Tibial artery (tissue), 4 donors: ENCODE measurements at regions not wholly inside any gene's neighbourhood (a gene's known extent, or its start where the extent isn't known, plus 50 kb on each side); places are given as distances from the start of the nearest gene placed in this dataset.

Experiments
- DNase-seq, 2 donors: peaks; one replicate each; pipeline ENCODE4 v3.0.0-alpha.2; 2019
- H3K27ac ChIP-seq, 2 donors: fragments of 200-600 bp; sonication (generic) in 1 of 2; 1 replicate in 1 of 2; 2 replicates in 1 of 2; pipeline ENCODE4 v1.5.1; 2018 to 2019; ENCODE audit warnings: mild to moderate bottlenecking in 1 of 2
- H3K27me3 ChIP-seq, 2 donors: fragments of 200-600 bp; sonication (generic) in 1 of 2; one replicate each; pipeline versions ENCODE4 v1.5.1 to v1.6.0; 2016 to 2019
- H3K36me3 ChIP-seq, 3 donors: fragments of 200-600 bp; sonication (generic) in 2 of 3; one replicate each; pipeline ENCODE4 v1.5.1; 2016 to 2019; ENCODE audit warnings: mild to moderate bottlenecking in 2 of 3
- H3K4me1 ChIP-seq, 4 donors: fragments of 200-600 bp; sonication (generic) in 2 of 4; 1 replicate in 3 of 4; 2 replicates in 1 of 4; pipeline ENCODE4 v1.5.1; 2016 to 2019
- H3K4me3 ChIP-seq, 2 donors: fragments of 200-600 bp; sonication (generic) in 1 of 2; 1 replicate in 1 of 2; 2 replicates in 1 of 2; pipeline ENCODE4 v1.5.1; 2018 to 2019; ENCODE audit warnings: mild to moderate bottlenecking in 2 of 2
- H3K9me3 ChIP-seq, 3 donors: fragments of 200-600 bp; sonication (generic) in 1 of 3; one replicate each; pipeline ENCODE4 v1.5.1; 2016 to 2019
- intact Hi-C: fragments of 100-400 bp; cut with DNase I; formaldehyde crosslinking; loops from one replicate; pipeline ENCODE4 v1.15.0; 2023; ENCODE audit warnings: low total_unique reads
- TF ChIP-seq, protein P1 (sequence below), 2 experiments: fragments of 200-600 bp in 1 of 2; fragments of 450-650 bp in 1 of 2; IDR thresholded peaks; one replicate each; pipeline ENCODE4 v1.5.1; 2017 to 2019; ENCODE audit warnings: antibody characterized with exemption in 2 of 2, mild to moderate bottlenecking in 1 of 2, moderate library complexity in 1 of 2

DNA sequence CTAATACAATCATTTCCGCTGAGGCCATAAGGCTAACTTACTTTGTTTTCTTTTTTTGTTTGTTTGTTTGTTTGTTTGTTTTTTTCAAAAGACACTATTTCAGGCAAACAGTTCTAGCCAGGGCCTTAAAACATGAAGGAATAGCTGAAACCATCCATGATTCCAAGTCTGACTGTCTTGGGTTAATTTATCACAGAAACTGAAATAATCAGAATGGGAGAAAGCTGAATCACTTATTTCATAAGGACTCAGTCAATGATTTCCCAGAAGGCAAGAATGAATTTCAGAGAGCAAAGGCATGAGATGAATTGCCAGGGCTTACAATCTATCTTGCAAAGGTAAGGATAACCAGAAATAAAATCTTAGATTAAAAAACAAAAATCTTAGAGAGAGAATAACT, 1315.1 kb downstream of the SUCLG1 start:
- H3K36me3 ChIP-seq = no peaks in the 10 kb centered on the region
- TF ChIP-seq, protein P1, sequence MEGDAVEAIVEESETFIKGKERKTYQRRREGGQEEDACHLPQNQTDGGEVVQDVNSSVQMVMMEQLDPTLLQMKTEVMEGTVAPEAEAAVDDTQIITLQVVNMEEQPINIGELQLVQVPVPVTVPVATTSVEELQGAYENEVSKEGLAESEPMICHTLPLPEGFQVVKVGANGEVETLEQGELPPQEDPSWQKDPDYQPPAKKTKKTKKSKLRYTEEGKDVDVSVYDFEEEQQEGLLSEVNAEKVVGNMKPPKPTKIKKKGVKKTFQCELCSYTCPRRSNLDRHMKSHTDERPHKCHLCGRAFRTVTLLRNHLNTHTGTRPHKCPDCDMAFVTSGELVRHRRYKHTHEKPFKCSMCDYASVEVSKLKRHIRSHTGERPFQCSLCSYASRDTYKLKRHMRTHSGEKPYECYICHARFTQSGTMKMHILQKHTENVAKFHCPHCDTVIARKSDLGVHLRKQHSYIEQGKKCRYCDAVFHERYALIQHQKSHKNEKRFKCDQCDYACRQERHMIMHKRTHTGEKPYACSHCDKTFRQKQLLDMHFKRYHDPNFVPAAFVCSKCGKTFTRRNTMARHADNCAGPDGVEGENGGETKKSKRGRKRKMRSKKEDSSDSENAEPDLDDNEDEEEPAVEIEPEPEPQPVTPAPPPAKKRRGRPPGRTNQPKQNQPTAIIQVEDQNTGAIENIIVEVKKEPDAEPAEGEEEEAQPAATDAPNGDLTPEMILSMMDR (IDR thresholded peaks at IDR 0.05) = no peak
- intact Hi-C loops = no loop called here
- H3K9me3 ChIP-seq = no peaks in the 10 kb centered on the region
- H3K4me3 ChIP-seq = no peak overlapping the region
- no peaks in the 10 kb centered on the region for H3K27me3 ChIP-seq
- DNase-seq = no peak
- H3K27ac ChIP-seq = no peak overlapping the region
- no peaks in the 10 kb centered on the region for H3K4me1 ChIP-seq

DNA sequence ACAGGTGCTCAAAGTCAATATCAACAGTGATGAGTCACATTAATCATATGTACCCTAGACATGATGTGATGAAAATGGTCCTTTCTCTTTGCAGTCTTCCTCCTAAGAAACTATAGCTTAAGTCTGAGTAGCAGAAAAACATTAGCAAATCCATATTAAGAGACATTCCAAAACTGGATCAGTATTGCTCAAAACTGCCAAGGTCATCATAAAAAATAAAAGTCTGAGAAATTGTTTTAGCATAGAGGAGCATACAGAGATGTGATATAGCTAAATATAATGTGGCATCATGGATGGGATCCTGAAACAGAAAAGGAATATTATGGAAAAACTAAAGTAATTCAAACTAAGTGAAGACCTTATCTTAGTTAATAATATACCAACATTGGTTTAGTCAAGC, 1316.1 kb downstream of the SUCLG1 start:
- H3K36me3 ChIP-seq = no peaks in the 10 kb centered on the region
- TF ChIP-seq, protein P1 (IDR thresholded peaks at IDR 0.05) = no peak
- no peak overlapping the region for H3K27ac ChIP-seq
- DNase-seq = no peak
- no peaks in the 10 kb centered on the region for H3K27me3 ChIP-seq
- H3K9me3 ChIP-seq = no peaks in the 10 kb centered on the region
- intact Hi-C loops = no loop called here
- no peaks in the 10 kb centered on the region for H3K4me1 ChIP-seq
- no peak overlapping the region for H3K4me3 ChIP-seq

DNA sequence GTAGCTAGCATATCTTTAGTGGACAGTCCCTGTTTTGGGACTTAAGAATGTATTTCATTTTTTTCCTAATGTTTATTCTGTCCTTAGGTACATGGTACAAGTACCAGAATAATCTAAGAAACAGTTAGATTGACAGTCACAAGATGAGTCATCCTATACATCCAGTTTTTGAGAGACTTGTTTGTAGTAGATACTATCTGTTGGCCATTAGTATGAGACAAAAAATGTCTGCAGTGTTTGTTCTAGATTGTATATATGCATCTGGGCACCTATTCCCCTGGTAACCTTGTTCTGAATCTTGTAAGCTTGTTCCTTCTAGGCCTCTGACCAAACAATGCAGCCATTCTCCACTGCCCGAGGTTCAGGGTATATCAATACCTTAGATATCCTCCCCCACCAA, 1343.5 kb downstream of the SUCLG1 start:
- no peaks in the 10 kb centered on the region for H3K27me3 ChIP-seq
- no peaks in the 10 kb centered on the region for H3K36me3 ChIP-seq
- no peaks in the 10 kb centered on the region for H3K4me1 ChIP-seq
- H3K9me3 ChIP-seq = no peaks in the 10 kb centered on the region
- TF ChIP-seq, protein P1 (IDR thresholded peaks at IDR 0.05) = no peak
- intact Hi-C loops = no loop called here
- no peak overlapping the region for H3K27ac ChIP-seq
- no peak for DNase-seq
- H3K4me3 ChIP-seq = no peak overlapping the region

DNA sequence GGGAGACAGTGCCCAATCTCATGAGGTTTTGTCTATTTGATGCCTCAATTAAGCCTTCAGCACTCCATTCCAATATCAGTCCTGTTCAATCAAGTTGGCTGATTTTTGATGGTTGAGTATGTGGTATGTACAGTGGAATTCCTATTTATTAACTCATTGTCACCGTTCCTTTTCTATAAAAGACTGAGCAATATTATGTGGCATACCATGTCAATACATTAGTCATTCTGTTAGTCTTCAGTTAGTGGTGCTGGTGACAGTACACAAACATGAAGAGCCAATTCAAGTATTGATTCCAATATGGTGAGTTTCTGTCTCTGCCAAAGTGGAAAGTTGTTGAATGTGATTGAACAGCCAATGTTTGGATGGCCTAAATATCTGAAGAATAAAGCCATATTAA, 1343.9 kb downstream of the SUCLG1 start:
- H3K27me3 ChIP-seq = no peaks in the 10 kb centered on the region
- no peak for DNase-seq
- no peak overlapping the region for H3K27ac ChIP-seq
- TF ChIP-seq, protein P1 (IDR thresholded peaks at IDR 0.05) = no peak
- no peaks in the 10 kb centered on the region for H3K9me3 ChIP-seq
- H3K36me3 ChIP-seq = no peaks in the 10 kb centered on the region
- H3K4me3 ChIP-seq = no peak overlapping the region
- no peaks in the 10 kb centered on the region for H3K4me1 ChIP-seq
- intact Hi-C loops = no loop called here

DNA sequence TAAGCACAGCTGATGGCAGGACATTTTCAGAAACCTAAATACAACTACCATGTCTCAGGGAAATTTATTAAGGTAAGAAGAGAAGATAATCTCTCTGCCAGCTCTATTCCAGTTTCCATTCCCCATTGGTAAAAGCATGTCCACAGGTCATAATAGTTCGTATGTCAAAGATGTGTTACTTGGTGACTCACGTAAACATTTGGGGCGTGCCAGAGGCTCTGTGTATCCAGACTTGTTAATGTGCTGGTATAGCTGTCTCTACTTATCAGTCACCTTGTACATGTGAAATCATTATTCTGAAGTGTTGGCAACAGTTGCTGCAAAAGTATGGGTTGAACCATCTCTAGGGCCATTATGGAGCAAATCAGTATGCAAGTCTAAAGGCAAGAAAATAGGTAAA, 1345.1 kb downstream of the SUCLG1 start:
- Histone ChIP-seq H3K4me1 (no peaks in the 10 kb centered on the region), H3K27me3 (no peaks in the 10 kb centered on the region), H3K4me3 (no peak overlapping the region), H3K36me3 (no peaks in the 10 kb centered on the region), H3K27ac (no peak overlapping the region), H3K9me3 (no peaks in the 10 kb centered on the region)
- intact Hi-C loops = no loop called here
- TF ChIP-seq, protein P1 (IDR thresholded peaks at IDR 0.05) = no peak
- DNase-seq = no peak

DNA sequence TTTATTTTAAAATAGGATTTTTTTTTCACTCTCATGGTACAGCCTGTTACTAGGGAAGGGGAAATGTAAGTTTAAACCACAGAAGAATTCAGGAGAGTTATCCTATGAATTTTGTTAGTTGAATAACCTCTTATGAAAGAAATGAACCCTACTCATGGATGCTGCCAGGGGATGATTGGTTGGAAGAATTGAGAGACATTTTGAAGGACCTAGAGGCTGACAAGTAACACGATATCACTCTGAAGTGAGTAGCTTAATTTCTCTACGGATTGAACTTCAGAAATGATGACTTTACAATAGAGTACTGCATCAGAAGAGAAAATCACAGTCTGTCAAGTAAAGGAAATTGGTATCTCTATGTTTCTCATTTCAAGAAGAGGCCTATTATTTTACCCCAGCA, 1346.2 kb downstream of the SUCLG1 start:
- no peaks in the 10 kb centered on the region for H3K9me3 ChIP-seq
- H3K4me3 ChIP-seq = no peak overlapping the region
- TF ChIP-seq, protein P1 (IDR thresholded peaks at IDR 0.05) = no peak
- no peaks in the 10 kb centered on the region for H3K27me3 ChIP-seq
- no peaks in the 10 kb centered on the region for H3K4me1 ChIP-seq
- no peaks in the 10 kb centered on the region for H3K36me3 ChIP-seq
- intact Hi-C loops = no loop called here
- DNase-seq = no peak
- H3K27ac ChIP-seq = no peak overlapping the region
